GM23248 (cell line): ENCODE measurements at regions not wholly inside any gene's neighbourhood (a gene's known extent, or its start where the extent isn't known, plus 50 kb on each side); places are given as distances from the start of the nearest gene placed in this dataset.

Source experiments
- EZH2 ChIP-seq: fragments of 200-600 bp; sonication (generic); IDR thresholded peaks from 2 replicates; pipeline ENCODE4 v1.6.1; 2018; ENCODE audit warnings: antibody characterized with exemption, mild to moderate bottlenecking; ENCODE audit not compliant: insufficient read depth, poor library complexity, severe bottlenecking
- EZH2phosphoT487 ChIP-seq: fragments of 200-600 bp; sonication (generic); IDR thresholded peaks from 2 replicates; pipeline ENCODE4 v1.6.1; 2018; ENCODE audit warnings: antibody characterized with exemption, moderate library complexity, mild to moderate bottlenecking, low read depth; ENCODE audit not compliant: insufficient read depth

- TF ChIP-seq EZH2phosphoT487, result no peak
- no peak for TF ChIP-seq EZH2
Measured at GRCh38 chr6:19759117-19759880, 77.9 kb upstream of the ID4 start.
